ENCODE measurements at regions not wholly inside any gene's neighbourhood (a gene's known extent, or its start where the extent isn't known, plus 50 kb on each side); places are given as distances from the start of the nearest gene placed in this dataset.

DNA sequence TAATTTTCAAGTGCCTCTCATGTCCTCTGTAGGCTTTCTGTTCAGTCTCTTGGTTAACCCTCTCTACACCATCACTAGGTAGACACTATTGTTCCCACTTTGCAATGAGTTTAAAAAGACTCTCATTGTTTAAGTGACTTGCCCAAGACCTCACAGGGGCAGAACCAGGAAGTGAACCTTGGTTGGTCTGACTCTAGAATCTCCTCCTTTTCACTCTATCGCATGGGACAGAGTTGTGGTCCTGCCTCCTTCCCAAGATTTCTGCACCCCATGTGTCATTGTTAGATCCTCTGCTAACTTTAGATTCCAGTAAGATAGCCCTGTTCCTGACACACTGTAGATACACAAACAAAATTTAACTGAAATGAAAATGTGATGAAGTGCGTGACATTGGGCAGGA, 481.7 kb upstream of the USP24 start:
- TF ChIP-seq, protein P1, sequence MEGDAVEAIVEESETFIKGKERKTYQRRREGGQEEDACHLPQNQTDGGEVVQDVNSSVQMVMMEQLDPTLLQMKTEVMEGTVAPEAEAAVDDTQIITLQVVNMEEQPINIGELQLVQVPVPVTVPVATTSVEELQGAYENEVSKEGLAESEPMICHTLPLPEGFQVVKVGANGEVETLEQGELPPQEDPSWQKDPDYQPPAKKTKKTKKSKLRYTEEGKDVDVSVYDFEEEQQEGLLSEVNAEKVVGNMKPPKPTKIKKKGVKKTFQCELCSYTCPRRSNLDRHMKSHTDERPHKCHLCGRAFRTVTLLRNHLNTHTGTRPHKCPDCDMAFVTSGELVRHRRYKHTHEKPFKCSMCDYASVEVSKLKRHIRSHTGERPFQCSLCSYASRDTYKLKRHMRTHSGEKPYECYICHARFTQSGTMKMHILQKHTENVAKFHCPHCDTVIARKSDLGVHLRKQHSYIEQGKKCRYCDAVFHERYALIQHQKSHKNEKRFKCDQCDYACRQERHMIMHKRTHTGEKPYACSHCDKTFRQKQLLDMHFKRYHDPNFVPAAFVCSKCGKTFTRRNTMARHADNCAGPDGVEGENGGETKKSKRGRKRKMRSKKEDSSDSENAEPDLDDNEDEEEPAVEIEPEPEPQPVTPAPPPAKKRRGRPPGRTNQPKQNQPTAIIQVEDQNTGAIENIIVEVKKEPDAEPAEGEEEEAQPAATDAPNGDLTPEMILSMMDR (conservative IDR thresholded peaks at IDR 0.05) = no peak
- TF ChIP-seq EZH2 (IDR thresholded peaks at IDR 0.05; ENCODE audit: low read depth) = no peak
